D721Med (cell line): ENCODE measurements at regions not wholly inside any gene's neighbourhood (a gene's known extent, or its start where the extent isn't known, plus 50 kb on each side); places are given as distances from the start of the nearest gene placed in this dataset.

ENCODE experiments used
- DNase-seq: peaks from one replicate; pipeline ENCODE4 v3.0.0; 2011; ENCODE audit warnings: low spot score; ENCODE audit not compliant: insufficient read length
- FAIRE-seq: peaks from 2 replicates; lab custom pipeline; 2011; peaks lifted over from hg19 to GRCh38; lab: Jason Lieb, UNC
- CTCF ChIP-seq: IDR thresholded peaks from 2 replicates; pipeline ENCODE4 v1.5.1; 2012; ENCODE audit warnings: mild to moderate bottlenecking, control low read depth; ENCODE audit not compliant: insufficient read depth; ENCODE audit errors: missing control alignments

GRCh38 chr3:180743813-180744590 lies 64.7 kb upstream of the CCDC39 start:
- DNase-seq (no peak), FAIRE-seq (no peak)
- TF ChIP-seq CTCF = no peak

GRCh38 chr3:180747805-180748361 lies 68.6 kb upstream of the CCDC39 start:
- no peak for DNase-seq
- no peak for TF ChIP-seq CTCF
- FAIRE-seq = no peak

- DNase-seq = no peak
- TF ChIP-seq CTCF = no peak
- no peak for FAIRE-seq
These were observed 70.0 kb upstream of the CCDC39 start for GRCh38 chr3:180749322-180749721.

GRCh38 chr3:180749796-180750195 lies 70.5 kb upstream of the CCDC39 start:
- DNase-seq (no peak), FAIRE-seq (no peak)
- TF ChIP-seq CTCF = no peak

- no peak for TF ChIP-seq CTCF
- DNase-seq (no peak), FAIRE-seq (no peak)
These were observed 76.3 kb upstream of the CCDC39 start for GRCh38 chr3:180755556-180755955.

- TF ChIP-seq CTCF = no peak
- FAIRE-seq (no peak), DNase-seq (no peak)
These were observed 83.6 kb upstream of the CCDC39 start for GRCh38 chr3:180762866-180763265.

GRCh38 chr3:180764481-180764880 lies 85.2 kb upstream of the CCDC39 start:
- FAIRE-seq = no peak
- no peak for DNase-seq
- TF ChIP-seq CTCF = no peak
